ENCODE measurements at regions not wholly inside any gene's neighbourhood (a gene's known extent, or its start where the extent isn't known, plus 50 kb on each side); places are given as distances from the start of the nearest gene placed in this dataset.

- TF ChIP-seq EZH2 (IDR thresholded peaks at IDR 0.05; ENCODE audit: low read depth, low read length, severe bottlenecking), result no peak
- TF ChIP-seq BRCA1 (IDR thresholded peaks at IDR 0.05; ENCODE audit: low read depth, low read length), result no peak
- TF ChIP-seq ATF3 (IDR thresholded peaks at IDR 0.05; ENCODE audit: insufficient read depth, low read depth, low read length), result no peak
- no peak for TF ChIP-seq ZNF274 (IDR thresholded peaks at IDR 0.05; ENCODE audit: borderline replicate concordance, extremely low read depth, low read length)
Observed at GRCh38 chr3:22334996-22335395, 584.0 kb upstream of the ZNF385D start (continued).

Measured in H1 (cell line).